Keratinocyte (primary cell): ENCODE measurements at regions not wholly inside any gene's neighbourhood (a gene's known extent, or its start where the extent isn't known, plus 50 kb on each side); places are given as distances from the start of the nearest gene placed in this dataset.
"Not testable (repeated sequence)": the region's sequence is repeated elsewhere in the genome, so short reads cannot be mapped to it uniquely, and the experiment has no call there.

Experiments
- CTCF ChIP-seq, 3 experiments: IDR thresholded peaks in 1 of 3; conservative IDR thresholded peaks in 1 of 3; optimal IDR thresholded peaks in 1 of 3; 2 replicates in 2 of 3; 3 replicates in 1 of 3; pipeline versions ENCODE3 to v1.5.1; 2011; ENCODE audit warnings: low read length in 3 of 3, mild to moderate bottlenecking in 3 of 3, moderate library complexity in 2 of 3, control low read depth in 1 of 3, inconsistent platforms in 1 of 3; ENCODE audit not compliant: insufficient read depth in 2 of 3; ENCODE audit errors: extremely low read depth in 1 of 3
- EZH2 ChIP-seq: IDR thresholded peaks from one replicate; pipeline ENCODE4 v1.6.1; 2012; ENCODE audit warnings: inconsistent platforms, mild to moderate bottlenecking, low read length, moderate library complexity

GRCh38 chr16:21379645-21380044 is 101.6 kb upstream of the CRYM start:
- not testable (repeated sequence) for TF ChIP-seq CTCF (optimal IDR thresholded peaks at IDR 0.05 in 1 of 3, IDR thresholded peaks at IDR 0.05 in 1 of 3, conservative IDR thresholded peaks at IDR 0.05 in 1 of 3; ENCODE audit: extremely low read depth in 1 of 3, insufficient read depth in 2 of 3, low read length in 3 of 3); EZH2
